GM18499 (cell line): ENCODE measurements at regions not wholly inside any gene's neighbourhood (a gene's known extent, or its start where the extent isn't known, plus 50 kb on each side); places are given as distances from the start of the nearest gene placed in this dataset.

Source experiments
- ATAC-seq: cut with Tn5 transposase; IDR thresholded peaks from one replicate; pipeline ENCODE4 v1.9.1; 2021; ENCODE audit warnings: moderate number of reproducible peaks; ENCODE audit not compliant: insufficient read depth, unreplicated experiment

DNA sequence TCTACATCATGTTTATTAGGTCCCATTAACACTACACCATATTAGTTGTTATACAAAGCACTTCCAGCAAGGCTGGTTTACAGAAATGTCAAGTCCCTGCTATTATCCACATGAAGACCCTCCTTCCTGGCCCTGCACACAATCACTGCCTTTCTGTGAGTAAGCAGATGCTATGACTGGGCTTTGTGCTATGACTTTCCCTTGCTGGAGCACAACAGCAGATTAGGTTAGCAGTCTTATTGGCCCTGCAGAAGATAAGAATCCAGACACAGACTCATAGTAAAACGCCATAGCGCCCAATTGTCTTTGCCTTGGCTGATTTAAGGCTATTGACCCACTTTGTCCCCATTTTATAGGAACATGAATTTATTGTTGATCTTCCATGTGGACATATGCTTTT, 228.9 kb upstream of the ACTBL2 start:
- ATAC-seq: no peak

DNA sequence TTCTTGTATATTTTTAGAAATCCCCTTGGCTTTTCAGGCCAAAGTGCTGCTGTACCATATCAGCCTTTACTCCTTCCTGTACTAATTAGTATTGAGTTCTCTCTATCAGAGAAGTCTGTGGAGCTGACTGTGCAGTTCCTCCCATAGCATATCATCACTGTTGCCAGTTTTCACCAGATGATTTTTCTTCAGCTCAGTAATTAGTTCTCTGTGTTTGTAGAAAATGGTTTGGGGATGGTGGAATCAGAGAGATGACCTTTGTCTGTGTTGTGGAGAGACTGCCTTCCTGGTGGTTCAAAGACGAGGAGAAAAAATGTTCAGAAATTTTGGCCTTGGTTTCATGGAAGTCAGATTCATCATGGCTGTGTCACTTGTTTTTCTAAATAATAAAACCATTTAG, 227.5 kb upstream of the ACTBL2 start:
- ATAC-seq: no peak

DNA sequence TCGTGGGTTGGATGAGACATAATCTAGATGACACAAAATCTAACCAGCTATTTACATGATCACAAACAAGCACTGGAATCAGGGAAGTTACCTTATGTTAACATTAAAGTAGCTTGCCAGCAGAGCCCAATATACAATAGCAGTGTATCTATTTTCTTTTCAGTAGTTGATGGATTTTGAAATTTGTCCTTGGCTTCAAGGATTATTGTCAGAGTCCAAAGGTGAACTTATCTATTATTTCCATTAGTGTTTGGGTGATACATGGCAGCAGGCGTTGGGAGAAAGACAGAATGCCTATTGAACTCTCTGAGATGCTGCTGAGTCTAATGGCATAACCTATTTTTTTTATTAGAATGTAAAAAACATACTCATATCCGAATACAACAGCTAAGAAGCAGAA, 223.2 kb upstream of the ACTBL2 start:
- ATAC-seq: no peak

DNA sequence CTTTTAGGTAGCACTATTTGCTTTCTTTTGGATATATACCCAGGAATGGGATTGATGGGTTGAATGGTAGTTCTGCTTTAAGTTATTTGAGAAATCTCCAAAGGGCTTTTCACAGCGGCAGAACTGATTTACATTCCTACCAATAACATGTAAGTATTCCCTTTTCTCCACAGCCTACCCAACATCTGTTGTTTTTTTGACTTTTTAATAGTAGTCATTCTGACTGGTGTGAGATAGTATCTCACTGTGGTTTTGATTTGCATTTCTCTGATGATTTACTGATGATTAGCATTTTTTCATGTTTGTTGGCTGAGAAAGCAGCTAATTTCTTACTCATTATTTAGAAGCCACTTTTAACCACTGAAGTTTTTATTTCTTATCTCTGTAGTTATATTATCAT, 221.1 kb upstream of the ACTBL2 start:
- ATAC-seq: no peak

DNA sequence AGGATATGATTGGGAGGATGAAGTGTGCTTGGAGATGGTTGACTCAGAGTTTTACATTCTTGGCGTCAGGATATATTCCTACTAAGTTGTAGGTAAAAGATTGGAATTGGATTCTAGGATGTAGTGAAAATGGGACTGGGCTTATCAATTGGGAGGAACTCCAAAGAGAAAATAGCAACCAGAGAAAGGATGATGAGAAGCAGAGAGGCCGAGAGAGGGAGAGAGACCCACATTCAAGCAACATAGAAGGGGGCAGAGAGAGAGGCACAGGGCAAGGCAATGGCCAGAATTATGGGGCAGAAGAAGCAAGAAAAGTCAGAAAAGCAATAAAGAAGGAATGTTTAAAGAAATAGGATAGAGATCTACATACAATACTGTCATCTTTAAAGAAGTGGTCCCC, 217.9 kb upstream of the ACTBL2 start:
- no peak for ATAC-seq

DNA sequence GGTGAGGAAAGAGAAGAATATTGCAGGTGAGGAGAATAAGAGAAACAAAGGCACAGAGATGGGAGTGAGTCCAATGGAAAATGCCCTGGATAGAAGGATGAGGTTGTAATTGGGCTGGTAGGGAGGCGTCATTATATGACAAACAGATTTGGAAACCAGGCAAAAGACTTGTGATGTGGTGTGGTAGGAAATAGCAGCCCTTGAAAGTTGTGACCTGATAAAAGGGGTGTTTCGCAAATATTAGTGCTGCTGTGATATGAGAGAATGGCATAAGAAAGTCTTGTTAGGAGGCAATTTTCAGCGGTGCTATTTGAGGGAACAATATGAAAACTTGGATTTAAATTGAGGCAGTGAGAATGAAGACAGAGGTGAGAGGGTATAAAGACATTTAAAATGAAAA, 217.5 kb upstream of the ACTBL2 start:
- ATAC-seq: no peak

DNA sequence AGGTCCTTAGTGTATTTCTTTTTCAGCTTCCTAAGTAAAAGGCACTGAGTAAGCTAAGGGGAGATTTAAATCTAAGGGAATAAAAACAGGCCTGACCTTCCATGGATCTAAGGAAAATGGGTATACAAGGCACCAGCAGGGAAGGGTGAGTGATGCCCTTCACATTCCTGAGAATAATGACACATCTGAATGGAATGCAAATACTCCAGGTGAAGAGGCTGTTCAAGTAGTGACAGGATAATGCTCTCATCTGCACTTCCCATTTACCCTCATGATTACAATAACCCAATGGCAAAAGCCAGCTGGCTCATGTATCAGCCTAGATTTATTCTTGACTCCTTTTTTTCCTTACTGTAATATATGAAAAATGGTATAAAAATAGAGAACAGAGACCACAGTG, 216.2 kb upstream of the ACTBL2 start:
- no peak for ATAC-seq

DNA sequence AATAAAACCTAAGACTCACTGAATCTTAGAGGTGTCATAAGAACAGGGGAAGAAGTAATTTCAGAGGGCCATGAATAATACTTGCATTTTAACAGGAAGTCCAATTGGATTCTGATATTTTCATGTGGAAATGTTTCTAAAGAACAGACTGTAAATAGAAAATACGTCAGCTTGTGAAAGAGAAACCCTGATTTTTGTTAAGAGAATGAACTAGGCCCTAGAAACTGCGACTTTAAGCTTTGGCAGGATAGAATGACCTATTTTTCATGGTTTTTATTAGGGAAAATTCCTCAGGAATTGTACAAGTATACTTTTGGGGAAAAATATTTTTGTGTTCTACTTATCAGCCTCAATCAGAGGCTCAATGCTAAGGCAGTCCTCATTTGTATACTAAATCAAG, 215.5 kb upstream of the ACTBL2 start:
- ATAC-seq: no peak

DNA sequence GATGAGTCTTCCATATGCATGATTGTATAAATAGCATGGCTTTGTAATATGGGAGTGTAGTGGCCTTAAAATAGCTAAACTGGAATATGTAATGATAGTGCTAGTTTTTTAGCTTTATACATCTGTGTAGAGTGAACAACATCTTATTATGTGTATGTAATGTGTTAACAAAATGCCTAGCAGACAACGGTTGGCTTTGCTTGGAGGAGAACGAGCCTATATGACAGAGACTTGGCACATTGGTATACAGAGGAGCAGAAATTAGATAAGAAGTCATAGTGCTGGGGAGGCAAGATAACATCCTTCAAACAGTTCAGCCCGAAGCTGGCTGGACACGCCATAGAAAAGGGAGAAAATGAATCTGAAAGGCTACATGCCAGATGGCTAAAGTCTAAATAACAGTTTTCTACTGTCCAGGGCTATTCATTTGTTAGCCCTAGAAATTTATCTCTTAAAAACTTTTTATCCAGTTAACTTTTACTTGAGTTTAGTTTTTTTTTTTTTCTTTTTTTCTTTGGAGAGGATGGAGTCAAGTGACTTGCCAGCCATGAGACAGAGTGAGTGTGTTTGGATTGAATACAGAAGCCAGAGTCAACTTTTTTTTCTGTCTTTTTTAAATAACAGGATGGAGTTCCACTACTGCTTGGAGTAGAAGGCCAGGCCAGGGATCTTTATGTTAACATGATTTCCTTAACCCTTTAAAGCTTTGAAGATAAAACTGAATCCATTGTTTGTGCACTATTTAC, 214.4 kb upstream of the ACTBL2 start:
- ATAC-seq: no peak

DNA sequence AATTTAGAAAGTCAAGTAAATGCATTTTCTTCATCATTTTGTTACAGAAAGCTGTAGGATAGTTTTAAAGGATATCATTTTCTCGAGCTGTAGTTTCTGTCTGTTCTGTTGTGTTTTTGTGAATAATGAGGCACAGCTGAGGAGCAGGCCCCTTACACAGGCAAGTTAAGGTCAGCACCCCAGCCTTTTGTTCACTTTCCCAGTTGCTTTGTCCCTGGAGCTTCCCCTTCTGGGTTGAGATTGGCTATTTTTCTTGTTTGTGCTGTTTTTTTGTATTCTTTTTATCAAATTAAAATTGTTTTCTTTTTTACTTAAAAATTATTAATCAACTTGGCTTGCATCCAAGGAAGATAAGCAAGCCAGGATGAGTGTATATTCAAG, 213.8 kb upstream of the ACTBL2 start:
- ATAC-seq: no peak

DNA sequence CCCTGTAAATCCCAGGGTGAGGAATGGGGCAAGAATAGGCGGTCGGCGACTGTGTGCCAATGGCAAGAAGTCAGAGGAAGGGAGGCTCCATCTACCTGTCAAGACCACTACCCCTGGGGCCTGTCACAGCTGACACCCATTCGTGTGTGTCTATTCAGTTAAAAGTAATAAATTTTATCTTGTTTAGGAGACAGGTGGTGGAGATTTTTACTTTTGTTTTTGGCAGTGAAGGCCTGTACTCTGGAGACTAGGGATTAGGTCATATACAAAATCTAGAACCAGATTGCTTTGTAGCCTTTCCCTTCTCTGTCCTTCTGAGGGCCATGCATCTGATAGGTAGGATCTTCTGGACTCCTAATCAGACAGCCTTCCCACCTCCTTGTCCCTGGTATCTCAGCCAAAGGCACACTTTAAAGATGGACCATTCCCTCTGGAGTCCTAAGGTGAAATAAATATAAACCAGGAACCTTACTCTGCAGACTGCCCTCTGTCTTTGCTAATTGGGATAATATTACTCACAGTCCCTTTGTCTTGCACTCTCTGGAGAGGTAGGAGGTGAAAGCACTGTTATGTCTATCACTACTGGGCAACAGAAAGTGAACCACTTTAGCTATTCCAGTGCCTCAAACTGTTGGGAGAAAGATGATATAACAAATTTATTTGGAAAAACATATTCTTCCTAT, 213.2 kb upstream of the ACTBL2 start:
- no peak for ATAC-seq

DNA sequence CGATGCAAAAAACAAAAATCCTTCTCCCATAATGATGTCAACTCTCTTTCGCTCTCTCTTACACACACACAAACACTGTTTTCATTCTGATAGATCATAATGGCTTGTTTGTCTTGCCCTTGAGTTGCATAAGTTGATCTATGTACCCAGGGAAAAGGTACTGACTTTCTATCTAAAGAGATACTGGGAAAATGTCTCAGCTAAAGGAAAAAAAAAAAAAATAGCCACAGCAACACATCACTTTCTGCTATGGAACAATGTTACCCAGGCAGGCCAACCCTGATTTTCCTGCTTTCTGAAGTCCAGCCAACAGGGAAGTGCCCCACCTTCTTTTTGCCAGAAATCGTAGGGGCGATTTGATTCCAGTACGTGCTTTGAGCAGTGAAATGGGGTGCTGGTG, 212.6 kb upstream of the ACTBL2 start:
- no peak for ATAC-seq

DNA sequence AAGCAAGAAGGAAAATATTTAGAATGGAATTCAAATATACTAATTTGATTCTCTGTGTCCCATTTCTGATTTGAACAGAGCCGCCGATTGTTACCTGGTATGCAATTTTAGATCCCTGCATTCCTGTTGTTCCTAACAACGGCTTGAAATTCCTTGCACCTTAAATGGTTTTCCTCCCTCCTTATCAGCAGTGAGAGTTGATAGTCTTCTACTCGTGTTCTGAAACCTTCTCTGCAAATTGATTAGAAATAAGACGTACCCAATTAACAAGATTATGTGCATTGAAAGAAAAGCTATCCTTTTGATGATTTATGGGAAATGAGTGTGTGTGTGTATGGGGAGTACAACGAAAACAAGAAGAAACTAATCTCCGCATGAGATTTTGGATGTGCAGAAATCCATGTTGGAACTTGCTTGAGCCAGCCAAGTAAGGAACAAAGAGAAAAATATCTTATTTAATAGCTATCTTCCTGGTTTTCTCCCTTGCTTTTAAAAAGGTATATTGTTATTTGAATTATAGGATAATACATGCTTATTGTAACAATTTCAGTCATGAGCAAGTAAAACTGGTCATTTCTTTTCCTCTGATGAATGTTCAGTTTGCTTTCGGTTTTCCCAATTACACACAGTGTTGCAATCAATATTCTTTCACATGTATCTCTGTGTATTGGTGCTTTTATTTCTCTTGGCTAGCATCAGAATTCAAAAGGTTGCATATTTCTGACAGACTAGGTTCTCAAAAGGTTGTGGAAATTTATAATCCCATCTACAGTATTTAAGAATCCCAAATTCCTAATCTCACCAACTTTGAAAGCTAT, 211.1 kb upstream of the ACTBL2 start:
- ATAC-seq: no peak

DNA sequence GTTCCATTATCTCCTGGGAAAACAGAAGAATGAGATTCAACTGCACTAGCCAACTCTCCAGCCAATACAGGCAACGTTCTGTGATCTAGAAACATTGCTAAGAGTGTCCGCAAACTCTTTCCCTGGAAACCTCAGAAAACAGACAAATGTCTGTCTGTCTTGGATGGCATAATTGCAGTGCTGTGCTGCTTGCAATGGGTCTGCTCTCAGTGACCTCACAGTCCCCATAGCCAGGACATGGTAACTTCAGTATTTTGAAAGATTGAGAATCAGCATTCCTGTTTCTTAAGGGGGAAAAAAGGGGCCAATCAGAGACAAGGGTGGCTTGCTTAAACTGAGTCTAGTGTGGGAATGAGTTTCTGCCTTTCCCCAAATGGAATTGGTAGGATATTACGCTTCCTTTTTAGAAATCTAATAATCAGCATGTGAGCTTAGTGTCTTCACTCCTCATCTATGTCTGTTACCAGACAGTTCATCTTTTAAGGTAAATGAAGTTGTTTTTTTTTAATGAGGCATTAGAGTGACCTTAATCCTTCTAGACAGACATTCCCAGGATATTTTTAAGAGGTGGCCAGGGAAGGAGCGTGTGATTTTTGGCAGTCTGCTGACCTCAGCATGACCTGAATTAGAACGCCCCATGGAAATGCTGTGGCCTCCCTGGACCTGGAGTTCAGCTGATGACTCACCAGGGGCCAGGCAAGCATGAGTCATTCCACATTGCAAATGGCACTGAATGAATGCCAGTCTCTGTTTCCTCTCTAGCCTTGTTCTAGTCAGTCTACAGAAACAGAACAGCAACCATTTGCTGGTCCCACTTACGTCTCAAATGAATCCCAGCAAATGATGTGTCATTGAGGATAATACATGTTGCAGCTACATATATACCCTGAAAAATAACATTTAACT, 210.2 kb upstream of the ACTBL2 start:
- ATAC-seq: no peak

DNA sequence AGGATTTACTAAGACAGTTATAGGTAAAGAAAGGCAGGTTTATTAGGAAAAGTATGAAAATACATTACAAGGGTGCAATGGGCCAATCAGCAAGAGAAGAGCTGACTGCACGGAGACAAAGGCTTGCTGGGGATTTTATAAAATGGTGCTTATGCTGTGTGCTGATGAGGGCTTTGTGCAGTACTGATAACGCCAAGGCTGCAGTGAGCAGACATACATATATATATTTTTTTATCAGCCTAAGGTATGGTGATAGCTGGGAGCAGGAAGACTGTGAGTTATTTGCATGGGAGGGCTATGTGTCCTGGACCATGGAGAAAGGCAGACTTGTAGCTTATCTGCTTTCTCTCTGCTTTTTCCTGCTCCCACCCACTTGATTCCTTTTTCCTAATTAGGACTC, 208.1 kb upstream of the ACTBL2 start:
- no peak for ATAC-seq

DNA sequence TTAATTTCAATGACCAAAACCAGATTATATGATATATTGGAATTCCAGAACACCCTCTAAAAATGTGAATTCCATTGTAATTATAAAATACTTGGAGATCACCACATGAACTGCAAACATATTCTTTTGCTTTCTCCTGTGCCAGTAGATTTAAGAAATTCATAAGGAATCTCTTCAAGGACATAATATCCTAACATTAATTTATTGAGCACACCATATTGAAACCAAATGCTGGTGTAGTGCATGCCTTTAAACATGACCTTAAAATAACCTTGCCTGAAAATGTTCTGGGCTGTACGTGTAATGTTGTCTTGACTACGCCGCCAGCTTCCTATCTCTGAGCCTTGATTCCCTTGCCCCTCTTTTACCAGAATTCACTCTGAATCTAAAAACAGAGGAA, 205.0 kb upstream of the ACTBL2 start:
- ATAC-seq: no peak

DNA sequence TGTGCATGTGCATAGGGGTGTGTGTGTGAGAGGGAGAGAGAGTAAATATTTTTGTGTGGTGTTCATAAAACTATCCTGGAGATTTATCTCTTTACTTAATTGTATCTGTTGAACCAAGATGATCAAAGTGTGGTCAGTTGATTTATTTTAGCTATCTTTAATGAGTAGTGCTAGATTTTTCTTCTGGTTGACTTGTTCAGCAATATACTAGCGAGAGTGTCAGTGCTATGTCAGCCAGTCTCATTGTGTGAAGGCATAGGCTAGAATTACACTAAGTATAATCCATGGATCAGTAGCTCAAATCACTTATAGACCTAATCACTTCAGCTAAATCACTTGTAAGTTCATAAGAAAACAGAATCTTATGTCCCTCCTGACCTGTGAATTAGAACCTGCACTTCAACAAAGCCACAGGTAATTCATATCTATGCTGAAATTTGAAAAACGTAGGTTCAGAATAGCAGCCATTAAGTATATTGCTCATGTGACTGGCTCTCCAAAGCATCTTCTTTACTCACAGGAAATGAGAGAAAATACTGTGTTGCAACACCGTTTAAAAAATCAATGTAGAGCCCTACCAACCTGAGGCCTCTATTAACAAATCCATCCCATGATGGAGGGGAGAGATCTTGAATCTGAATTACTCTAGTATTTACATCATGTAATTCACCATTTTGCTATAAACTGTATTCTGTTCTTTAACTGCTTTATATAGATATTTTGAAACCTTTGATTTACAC, 203.1 kb upstream of the ACTBL2 start:
- ATAC-seq: no peak

DNA sequence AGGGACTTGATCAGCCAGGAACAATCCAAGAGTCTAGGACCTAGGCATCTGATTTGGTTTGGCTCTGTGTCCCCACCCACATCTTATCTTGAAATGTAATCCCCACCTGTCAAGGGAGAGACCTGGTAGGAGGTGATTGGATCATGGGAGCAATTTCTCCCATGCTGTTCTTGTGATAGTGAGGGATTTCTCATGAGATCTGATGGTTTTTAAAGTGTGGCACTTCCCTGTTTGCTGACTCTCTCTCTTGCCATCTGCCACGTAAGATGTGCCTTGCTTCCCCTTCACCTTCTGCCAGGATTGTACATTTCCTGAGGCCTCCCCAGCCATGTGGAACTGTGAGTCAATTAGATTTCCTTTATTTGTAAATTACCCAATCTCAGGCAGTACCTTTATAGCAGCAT, 201.7 kb upstream of the ACTBL2 start:
- no peak for ATAC-seq

DNA sequence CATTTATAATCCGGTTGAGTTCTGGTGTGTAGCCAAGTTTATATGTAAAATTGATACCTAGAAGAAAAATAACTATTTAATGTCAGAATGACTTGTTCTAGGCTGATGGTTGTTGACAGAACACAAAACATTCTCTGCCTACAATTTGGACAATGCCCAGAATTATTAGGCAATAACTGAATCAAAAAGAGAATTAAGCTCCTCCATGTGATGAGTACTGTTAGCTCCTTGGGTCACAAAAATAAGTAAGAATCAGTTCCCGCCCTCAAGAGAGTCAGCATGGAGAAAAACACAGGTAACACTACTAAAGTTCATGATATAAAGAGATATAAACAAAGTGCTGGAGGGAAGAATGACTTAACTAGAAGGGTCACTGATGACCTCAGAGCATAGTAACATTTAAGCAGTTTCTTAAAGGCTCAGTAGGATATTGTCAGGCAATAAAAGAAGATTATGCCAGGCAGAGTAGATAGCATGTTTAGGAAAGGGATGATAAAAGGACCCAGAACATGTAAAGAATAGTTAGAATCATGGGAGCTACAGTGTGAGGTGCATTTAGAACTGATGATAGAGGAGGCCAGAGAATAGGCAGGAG, 200.5 kb upstream of the ACTBL2 start:
- ATAC-seq: no peak
